HG03521 (cell line): ENCODE measurements at regions not wholly inside any gene's neighbourhood (a gene's known extent, or its start where the extent isn't known, plus 50 kb on each side); places are given as distances from the start of the nearest gene placed in this dataset.

Source experiments
- ATAC-seq: cut with Tn5 transposase; IDR thresholded peaks from one replicate; pipeline ENCODE4 v1.9.1; 2021; ENCODE audit warnings: mild to moderate bottlenecking, moderate library complexity; ENCODE audit not compliant: unreplicated experiment

DNA sequence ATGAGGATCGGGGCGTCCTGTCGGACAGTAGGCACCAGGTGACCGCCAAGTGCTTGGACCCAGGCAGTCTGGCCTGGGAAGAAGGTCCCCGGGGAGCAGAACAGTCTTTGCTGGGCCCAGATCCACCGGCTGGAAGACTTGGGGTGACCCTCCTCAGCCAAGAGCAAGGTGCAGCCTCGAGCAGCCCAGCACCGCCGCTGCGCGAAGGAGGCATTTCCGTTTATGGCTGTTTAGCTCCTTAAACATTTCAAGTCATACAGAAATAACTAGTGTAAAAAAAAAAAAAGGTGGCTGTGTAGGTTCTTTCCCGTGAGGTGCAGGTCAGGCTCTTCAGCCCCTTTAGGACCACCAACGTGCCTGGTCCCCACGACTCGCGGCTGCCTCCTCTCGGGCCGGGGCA, 370.2 kb downstream of the CMPK2 start:
- ATAC-seq, result no peak

DNA sequence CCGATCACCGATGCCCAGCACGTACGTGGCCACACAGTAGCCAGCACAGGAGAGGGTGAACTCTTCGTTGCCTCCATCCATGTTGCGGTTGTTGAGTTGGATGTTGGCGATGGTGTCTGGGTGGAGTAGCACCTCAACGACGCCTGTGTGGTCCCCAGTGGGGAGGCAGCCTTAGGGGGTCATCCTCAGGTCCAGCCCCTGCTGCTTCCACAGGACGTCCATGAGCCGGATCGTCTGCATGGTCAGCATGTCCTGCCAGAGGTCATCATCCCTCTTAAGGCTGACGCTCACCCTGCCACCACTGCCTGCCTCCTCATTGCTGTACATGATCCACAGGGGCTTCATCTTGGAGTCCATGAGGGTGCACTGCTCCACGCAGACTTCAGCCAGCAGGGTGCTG, 369.3 kb downstream of the CMPK2 start:
- ATAC-seq, result no peak

DNA sequence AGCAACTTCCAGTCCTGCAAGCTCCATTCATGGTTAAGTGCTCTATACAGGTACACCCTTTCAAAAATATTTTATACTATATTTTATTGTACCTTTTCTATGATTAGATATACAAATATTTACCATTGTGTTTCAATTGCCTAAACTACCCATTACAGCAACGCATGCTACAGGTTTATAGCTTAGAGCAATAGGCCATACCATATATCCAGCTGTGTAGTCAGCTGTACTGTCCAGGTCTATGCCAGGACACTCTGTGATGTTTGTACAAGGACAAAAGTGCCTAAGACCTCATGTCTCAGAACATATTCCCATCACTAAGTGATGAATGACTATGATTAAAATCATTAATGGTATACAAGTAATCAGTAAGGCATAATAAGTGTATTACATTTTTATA, 368.7 kb downstream of the CMPK2 start:
- no peak for ATAC-seq

DNA sequence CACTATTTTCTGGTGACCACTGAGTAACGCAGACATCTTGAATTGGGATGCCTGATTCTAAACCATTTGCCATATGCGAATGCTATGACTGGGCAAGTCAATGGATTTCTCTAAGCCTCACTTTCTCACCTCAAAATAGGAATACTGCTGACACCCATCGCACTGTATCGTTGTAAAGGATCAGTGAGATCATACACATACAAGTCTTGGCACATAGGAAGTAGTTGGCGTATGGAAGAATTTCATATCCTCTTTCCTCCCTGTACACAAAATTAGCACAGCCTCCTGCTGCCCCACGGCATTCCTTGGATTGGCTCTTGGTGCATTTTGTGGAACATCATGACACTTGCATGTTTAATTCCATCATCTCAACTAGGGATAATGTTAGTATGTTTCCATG, 366.9 kb downstream of the CMPK2 start:
- no peak for ATAC-seq

DNA sequence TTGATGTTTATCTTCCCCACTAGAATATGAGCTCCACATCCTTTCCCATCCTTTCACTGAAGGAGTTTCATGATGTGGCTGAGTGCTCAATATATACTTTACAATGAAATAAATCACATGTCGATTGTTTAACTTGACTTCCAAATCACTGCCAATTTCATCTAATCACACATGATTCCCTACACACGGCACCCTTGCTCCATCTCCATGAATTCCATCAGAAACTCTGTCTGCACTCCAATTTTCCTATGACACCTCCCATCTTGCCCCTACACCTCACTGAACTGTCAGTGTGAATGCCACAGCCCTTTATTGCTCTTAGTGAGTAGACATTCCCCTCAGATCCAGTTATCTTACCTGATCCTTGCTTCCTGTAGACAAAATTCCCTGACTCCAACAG, 366.0 kb downstream of the CMPK2 start:
- no peak for ATAC-seq

DNA sequence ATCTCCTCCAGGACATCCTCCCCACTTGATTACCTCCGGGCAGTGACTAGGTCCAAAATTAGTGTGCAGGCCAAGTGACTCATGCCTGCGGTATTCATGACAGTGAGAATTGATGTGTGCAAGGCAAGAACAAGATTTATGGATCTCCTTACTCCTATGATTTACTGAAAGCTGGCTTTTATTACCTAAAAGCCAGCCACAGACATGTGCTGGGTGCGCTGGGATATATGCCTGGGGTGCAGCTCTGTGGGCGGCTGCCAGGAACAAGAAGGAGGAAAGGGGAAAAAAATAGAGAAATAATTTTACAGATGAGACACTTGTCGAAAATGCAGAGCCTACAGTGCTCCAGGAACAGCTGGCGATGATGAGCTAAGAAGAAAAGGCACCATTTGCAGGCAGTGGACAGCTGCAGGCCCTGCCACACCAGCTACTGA, 359.3 kb downstream of the CMPK2 start:
- no peak for ATAC-seq

DNA sequence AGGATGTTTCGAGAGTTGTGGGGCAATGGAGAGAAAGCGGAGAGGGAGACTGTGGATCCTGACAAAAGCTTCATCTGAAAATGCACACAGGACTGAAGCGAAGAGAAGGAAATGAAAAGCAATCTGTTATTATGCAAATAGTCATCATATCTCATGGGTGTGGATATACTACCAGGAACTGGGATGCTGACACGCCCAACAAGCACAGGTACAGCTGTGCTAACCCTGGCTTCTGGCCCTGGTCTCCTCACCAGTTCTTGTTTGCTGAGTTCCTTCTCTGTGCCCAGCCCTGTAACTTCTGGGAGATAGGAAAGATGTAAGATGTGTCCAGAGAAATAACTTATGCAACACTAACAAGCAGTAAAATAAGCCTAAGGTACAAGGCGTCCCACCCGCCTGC, 358.8 kb downstream of the CMPK2 start:
- ATAC-seq, result no peak

DNA sequence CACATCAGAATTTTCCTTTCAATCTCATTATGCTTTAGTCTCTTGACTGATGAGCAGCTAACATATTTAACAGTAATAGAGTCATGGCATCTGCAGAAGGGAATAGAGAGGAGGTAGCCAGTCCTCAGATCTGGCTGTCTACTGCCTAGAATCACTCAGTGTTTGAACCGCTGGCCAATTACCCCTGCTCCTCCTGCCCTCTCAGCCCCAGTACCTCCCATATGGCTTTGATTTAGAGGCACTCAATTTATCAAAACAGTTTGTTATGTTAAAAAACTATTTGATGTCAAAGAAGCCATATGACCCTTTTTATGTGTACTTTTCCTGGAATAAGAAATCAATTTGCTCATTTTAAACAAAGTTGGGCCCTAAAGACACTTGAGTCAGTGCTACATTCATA, 355.2 kb downstream of the CMPK2 start:
- ATAC-seq, result no peak

DNA sequence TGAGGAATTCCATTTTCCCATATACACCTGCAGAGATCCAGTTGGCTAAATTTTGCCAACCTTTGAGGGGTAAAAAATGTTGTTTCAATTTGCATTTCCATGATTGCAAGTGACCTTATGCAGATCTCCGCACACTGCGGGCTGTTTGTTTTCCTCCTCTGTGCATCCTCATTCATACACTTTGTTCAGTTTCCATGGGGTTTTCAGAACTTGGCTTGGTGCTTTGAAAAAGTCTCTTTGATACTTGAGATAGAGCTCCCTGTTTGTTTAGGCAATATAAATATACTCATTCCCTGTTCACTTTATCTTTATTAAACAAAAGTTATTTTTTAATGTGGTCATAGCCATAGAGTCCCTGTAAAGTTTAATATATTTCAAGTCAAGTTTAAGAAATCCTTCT, 353.1 kb downstream of the CMPK2 start:
- ATAC-seq, result no peak

DNA sequence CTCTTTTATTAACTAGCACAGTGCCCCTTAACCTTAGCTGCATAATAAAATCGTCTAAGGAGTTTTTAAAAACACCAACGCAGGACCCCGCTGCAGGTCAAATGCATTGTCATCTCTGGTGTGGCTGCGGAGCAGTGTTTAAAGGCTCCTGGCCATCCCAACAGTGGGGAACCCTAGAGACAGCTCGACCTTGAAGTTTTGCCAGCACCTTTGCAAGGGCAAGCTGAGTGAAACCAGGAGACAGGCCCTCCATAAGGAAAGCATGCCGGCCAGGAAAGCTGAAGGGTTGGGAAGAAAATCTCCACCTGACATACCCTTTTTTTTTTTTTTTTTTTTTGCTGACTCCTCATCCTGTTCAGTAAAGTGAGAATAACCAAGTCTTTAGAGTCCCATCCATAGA, 349.0 kb downstream of the CMPK2 start:
- no peak for ATAC-seq

DNA sequence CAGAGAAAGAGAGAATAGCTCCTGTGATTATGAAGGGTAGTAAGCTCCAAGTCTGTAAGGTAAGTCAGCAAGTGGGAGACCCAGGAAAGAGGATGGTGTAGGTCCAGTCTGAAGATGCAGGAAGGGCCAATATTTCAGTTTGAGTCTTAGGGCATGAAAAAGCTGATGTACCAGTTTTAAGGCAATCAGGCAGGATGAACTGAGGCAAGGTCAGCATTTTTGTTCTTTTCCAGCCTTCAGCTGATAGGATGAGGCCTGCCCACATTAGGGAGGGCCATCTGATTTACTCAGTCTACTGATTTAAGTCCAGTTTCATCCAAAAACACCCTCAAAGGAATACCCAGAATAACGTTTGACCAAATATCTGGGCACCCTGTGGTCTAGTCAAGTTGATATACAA, 347.3 kb downstream of the CMPK2 start:
- ATAC-seq, result no peak

DNA sequence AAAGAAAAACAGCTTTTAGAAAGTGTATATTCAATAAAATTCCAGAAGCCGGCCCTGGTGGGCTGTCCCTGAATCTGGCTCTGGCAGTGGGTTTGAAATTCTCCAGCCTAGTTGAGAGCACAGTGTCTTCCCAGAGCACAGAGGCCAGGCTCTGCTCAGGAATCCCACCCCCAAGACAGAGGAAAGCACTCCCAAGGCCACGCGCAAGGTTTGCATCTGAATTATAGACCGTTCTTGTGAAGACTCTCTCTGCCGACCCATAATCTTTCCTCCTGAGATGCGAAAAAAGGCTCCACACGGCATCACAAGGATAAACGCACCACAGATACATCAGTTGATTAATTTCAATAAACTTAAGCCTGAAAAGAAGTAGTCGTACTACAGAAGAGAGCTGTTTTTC, 342.2 kb downstream of the CMPK2 start:
- no peak for ATAC-seq

DNA sequence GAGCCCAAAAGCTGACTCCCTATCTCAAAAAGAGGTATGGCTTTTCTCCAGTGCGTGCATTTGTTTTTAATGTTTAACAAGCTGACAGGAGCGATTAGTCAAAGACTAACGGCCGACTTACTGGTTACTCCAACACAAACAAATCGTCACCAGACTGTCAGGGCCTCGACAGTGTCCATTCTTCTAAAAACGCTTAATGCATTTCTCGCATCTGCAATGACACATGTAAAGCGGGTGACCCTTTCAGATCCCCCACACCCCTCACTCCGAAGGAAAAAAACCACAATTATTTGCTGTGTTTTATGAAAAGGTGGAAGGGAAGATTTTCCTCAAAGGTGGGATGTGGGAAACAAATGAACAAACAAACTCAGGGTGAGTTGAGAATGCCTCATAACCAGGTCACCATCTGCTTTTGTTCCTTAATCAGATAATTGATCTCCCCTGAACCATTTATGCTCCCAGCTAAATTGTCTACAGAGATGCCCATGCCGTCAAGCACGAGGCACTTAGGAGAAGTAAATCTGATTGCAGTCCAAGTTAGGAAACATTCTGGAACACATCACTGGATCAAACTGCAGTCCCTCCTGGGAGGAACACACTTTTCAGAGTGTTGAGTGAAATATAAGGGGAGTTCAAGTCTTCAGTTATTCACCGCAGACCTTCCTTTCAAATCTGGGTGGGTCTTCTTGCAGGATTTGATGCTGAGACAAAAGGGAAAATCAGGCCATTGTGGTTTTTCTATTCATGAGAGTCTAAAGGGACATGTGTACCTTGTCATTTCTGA, 340.8 kb downstream of the CMPK2 start:
- no peak for ATAC-seq

DNA sequence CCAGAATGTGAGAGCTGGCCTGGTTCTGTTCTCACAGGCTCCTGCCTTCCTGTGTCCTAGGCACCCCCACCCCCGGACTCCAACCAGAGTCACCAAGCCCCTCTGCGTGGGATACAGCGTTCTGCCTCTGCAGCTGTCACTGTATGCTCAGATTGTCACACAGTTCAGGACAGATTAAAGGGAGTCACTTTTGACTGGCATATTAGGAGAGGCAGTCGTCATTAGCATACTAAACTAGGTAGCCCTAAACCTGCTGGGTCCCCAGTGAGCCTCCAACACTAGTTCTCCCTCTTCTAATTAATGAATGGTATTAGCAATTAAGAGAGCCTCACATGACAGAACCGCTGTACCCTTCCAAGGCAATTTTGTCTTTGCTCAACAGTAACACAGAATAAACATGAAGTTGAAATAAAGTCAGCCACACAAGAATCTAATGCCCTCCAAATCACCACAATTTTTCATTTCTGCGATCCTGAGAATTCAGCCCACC, 340.2 kb downstream of the CMPK2 start:
- no peak for ATAC-seq

DNA sequence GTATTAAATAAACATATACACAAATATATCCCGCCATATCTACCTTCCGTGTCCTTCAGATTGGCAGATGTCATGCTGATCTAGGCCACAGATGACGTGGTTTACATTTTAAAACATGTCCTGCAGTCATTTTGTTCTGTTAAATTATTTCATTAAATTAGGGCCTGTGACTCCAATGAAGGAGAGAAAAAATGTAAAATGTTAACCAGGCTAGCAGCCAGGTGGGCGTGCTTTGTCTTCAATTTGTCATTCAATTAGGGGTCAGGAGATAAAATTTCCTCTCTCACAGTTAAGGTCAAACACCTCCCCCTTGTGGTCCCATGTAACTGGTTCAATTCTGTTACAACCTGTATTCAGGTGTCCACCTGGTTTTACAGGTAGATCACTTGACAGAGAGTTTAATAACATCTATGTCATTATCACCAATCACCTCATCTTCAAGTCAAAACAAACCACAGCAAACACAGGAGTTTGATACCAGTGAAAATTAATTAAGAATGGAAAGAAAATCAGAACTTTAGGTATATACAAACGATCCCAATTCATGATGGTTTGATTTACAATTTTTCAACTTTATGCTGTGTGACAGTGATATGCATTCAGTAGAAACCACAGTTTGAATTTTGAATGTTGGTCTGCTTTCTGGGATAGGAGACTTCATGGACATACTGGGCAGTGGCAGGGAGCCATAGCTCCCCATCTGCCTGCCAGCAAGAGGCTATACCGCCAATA, 339.4 kb downstream of the CMPK2 start:
- ATAC-seq, result no peak

DNA sequence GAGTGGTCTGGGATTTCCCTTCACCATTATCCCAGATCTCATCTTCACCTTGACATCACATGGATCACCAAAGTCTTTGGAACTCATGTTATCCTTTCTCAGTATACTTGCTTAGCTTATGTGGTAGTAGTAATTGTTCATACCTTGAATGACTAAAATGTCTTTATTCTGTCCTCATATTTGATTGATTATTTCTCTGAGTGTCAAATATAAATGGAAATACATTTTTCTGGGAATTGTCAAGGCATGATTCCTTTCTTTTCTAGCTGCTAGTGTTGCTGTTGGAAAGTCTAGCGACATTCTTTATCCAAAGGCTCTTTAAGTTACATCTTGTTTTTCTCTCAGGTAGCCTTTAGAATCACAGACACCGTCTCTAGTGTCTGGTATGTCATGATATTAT, 334.4 kb downstream of the CMPK2 start:
- no peak for ATAC-seq

DNA sequence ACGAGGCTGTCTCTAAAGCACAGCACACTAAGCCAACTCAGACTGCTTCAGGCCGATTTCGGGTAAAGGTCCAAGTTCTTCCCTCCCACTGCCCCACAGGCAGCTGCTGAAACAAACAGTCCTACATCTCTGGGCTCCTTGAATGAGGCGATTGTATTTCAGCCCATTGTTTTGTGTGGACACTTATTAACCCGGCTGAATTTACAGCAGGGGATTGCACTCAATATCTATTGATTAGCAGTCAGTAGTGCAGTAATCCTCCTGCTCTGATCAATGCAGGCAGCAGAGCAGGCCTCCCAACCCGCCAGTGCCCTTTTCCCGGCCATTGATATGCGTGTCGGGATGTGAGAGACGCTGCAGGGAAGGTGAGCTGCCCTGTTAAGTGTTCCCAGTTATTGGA, 330.1 kb downstream of the CMPK2 start:
- no peak for ATAC-seq

DNA sequence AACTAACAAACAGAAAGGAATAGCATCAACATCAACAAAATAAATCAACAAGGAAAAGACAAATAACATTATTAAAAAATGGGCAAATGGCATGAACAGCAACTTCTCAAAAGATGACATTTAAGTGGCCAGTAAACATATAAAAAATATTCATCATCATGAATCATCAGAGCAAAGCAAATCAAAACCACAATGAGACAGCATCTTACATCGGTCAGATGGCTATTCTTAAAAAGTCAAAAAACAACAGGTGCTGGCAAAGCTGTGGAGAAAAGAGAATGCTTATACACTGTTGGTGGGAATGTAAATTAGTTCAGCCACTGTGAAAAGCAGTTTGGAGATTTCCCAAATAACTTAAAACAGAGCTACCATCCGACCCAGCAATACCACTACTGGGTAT, 327.1 kb downstream of the CMPK2 start:
- ATAC-seq, result no peak

DNA sequence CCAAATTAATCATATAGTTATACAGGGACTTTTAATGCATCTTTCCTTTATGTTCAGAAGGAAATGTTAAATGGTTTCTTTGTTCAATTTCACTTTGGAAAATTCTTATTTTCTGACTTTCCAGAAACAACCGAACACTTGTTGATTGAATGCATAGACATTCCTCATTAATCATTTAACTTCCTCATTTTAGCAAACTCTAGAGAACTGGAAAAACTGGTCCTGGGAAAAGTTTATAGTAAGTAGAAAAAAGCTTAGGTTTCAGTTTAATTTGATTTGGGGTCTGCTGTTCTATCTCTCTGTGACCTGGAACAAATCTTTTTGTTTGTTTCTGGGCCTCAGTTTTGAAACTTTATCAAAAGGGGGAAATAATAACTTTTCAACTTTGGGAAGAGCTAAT, 320.4 kb downstream of the CMPK2 start:
- no peak for ATAC-seq

DNA sequence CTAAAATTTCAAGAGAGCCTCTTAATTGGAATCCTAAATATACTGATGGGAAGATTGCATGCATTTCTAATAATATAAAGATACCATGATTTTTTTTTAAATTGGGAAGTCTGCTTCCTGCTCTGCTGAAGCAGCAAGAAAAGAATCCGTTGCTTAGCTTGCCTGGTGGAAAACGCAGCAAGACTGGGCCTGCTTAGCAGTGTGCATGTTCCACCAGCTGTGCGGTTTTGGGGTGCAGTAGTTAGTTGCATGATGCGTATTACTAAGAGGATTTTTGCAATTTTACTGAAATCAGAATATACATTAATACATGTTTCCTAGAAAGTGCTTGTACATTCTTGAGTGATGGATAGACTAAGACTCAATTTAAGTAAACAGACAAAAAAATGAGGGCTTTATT, 319.9 kb downstream of the CMPK2 start:
- no peak for ATAC-seq

DNA sequence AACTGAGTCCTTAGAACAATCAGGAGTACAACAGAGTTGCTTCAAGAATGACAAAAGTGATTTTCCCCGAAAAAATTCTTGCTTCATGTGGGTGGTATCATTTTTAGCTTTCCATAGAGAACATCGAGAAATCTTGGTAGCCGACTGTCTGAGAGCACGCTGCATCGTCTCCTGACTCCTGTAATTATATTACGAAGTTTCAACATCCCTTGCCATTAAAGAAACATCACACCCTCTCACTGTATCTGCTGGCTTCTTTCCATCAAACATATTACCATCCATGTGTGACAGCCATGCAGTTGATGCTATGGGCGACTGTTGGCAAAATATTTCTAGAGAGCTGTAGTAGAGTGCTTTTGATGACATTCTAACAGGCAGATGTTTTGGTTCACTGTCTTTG, 311.2 kb downstream of the CMPK2 start:
- no peak for ATAC-seq

DNA sequence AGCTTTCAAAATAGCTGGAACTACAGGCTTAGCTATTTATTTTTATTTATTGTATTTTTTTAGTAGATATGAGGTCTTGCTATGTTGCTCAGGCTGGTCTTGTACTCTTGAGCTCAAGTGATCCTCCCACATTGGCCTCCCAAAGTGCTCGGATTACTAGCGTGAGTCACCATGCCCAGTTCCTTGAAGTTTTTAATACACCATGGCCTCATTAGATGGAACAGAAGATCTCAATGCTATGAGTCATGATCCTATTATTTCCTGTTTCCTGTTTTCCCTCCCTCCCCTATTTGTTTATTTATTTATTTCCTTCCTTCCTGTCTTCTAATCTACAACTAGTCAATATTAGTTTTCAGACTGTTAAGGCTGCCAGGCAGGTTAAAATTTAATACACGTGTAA, 309.0 kb downstream of the CMPK2 start:
- ATAC-seq, result no peak
